B cell (primary cell): ENCODE measurements at regions not wholly inside any gene's neighbourhood (a gene's known extent, or its start where the extent isn't known, plus 50 kb on each side); places are given as distances from the start of the nearest gene placed in this dataset.

Experiments used
- ATAC-seq: fragments of 200-7000 bp; cut with Tn5 transposase; one replicate; pipeline ENCODE4 v1.10.0; 2021; ENCODE audit warnings: low read depth, mild to moderate bottlenecking, moderate number of reproducible peaks, moderate library complexity
- CTCF ChIA-PET: fragments of 350-600 bp; sonication (Branson Sonifier 250); formaldehyde crosslinking; loops from one replicate; lab custom pipeline; 2021; ENCODE audit warnings: antibody characterized with exemption, inconsistent platforms; lab: Charles Lee
- POLR2A ChIA-PET: fragments of 350-600 bp; sonication (Branson Sonifier 250); formaldehyde crosslinking; loops from one replicate; lab custom pipeline; 2021; ENCODE audit warnings: antibody characterized with exemption; lab: Charles Lee
- DNase-seq: peaks from one replicate; pipeline ENCODE4 v3.0.0; 2013
- H2AFZ ChIP-seq: 2 replicates; pipeline ENCODE4 v1.6.1; 2012; ENCODE audit warnings: mild to moderate bottlenecking, low read depth, low read length; ENCODE audit not compliant: insufficient read depth, poor library complexity, severe bottlenecking
- H3K27ac ChIP-seq, 2 donors: 1 replicate in 1 of 2; 2 replicates in 1 of 2; pipeline ENCODE4 v1.5.1; 2012 to 2013; ENCODE audit warnings: low read length in 2 of 2, mild to moderate bottlenecking in 2 of 2, moderate library complexity in 1 of 2
- H3K27me3 ChIP-seq, 4 experiments: fragments of 200-600 bp in 1 of 4; sonication (generic) in 1 of 4; replicated peaks in 1 of 4; 1 replicate in 2 of 4; 2 replicates in 2 of 4; pipeline versions ENCODE4 v1.6.1 to v1.7.0; 2013 to 2016; ENCODE audit warnings: low read length in 3 of 4, mild to moderate bottlenecking in 2 of 4, mixed read lengths in 1 of 4, moderate library complexity in 1 of 4; ENCODE audit not compliant: insufficient read depth in 4 of 4, control insufficient read depth in 3 of 4; ENCODE audit errors: control extremely low read depth in 1 of 4
- H3K36me3 ChIP-seq, 2 experiments: replicated peaks in 1 of 2; 1 replicate in 1 of 2; 2 replicates in 1 of 2; pipeline versions ENCODE4 v1.6.1 to v1.7.1; 2013; ENCODE audit warnings: low read length in 1 of 2; ENCODE audit not compliant: insufficient read depth in 2 of 2, control insufficient read depth in 1 of 2; ENCODE audit errors: control extremely low read depth in 1 of 2, extremely low read depth in 1 of 2
- H3K4me1 ChIP-seq, 2 donors: fragments of 200-600 bp in 1 of 2; sonication (generic) in 1 of 2; 1 replicate in 1 of 2; 2 replicates in 1 of 2; pipeline versions ENCODE4 v1.5.1 to v1.6.1; 2013 to 2017; ENCODE audit warnings: low read length in 2 of 2; ENCODE audit not compliant: control insufficient read depth in 2 of 2, insufficient read depth in 2 of 2
- H3K4me2 ChIP-seq: replicated peaks from 2 replicates; pipeline ENCODE3; 2012; ENCODE audit warnings: mild to moderate bottlenecking, low read depth, low read length; ENCODE audit not compliant: poor library complexity, severe bottlenecking
- H3K4me3 ChIP-seq, 5 experiments: fragments of 200-600 bp in 1 of 5; sonication (generic) in 1 of 5; 1 replicate in 3 of 5; 2 replicates in 2 of 5; pipeline versions ENCODE4 v1.5.1 to v1.7.0; 2011 to 2016; ENCODE audit warnings: low read length in 4 of 5, mild to moderate bottlenecking in 4 of 5, low read depth in 2 of 5, control low read depth in 1 of 5, moderate library complexity in 1 of 5; ENCODE audit not compliant: insufficient read depth in 1 of 5; ENCODE audit errors: control extremely low read depth in 1 of 5, extremely low read depth in 1 of 5
- H3K79me2 ChIP-seq: fragments of 200-600 bp; sonication (generic); one replicate; pipeline ENCODE4 v1.6.0; 2016; ENCODE audit warnings: low read length; ENCODE audit not compliant: control insufficient read depth, insufficient read depth
- H3K9ac ChIP-seq: fragments of 200-600 bp; sonication (generic); 2 replicates; pipeline ENCODE4 v1.6.1; 2017; ENCODE audit warnings: mild to moderate bottlenecking, low read length, moderate library complexity
- H3K9me3 ChIP-seq, 3 donors: one replicate each; pipeline versions ENCODE4 v1.6.1 to v1.7.1; 2013; ENCODE audit warnings: low read length in 2 of 3; ENCODE audit not compliant: control insufficient read depth in 2 of 3, insufficient read depth in 1 of 3; ENCODE audit errors: control extremely low read depth in 1 of 3
- H4K20me1 ChIP-seq: 2 replicates; pipeline ENCODE4 v1.6.0; 2012; ENCODE audit warnings: mild to moderate bottlenecking, low read length; ENCODE audit not compliant: insufficient read depth, control insufficient read depth, poor library complexity, severe bottlenecking
- H3K27ac Mint-ChIP-seq: one replicate; pipeline ENCODE4 v1.8.0; 2021; ENCODE audit warnings: mixed read lengths
- H3K27me3 Mint-ChIP-seq: one replicate; pipeline ENCODE4 v1.8.0; 2021; ENCODE audit warnings: mixed read lengths
- H3K4me1 Mint-ChIP-seq: one replicate; pipeline ENCODE4 v1.8.0; 2021; ENCODE audit warnings: mixed read lengths
- H3K4me3 Mint-ChIP-seq: one replicate; pipeline ENCODE4 v1.8.0; 2021; ENCODE audit warnings: mixed read lengths
- H3K9me3 Mint-ChIP-seq: one replicate; pipeline ENCODE4 v1.8.0; 2022; ENCODE audit warnings: mixed read lengths; ENCODE audit not compliant: insufficient read depth
- EZH2 ChIP-seq: IDR thresholded peaks from 2 replicates; pipeline ENCODE4 v1.6.1; 2012; ENCODE audit warnings: borderline replicate concordance, low read depth, mild to moderate bottlenecking, moderate library complexity, low read length; ENCODE audit not compliant: insufficient read depth, poor library complexity, severe bottlenecking
- WGBS: methylation state at CpG from one replicate; pipeline ENCODE4 v1.1.5; 2013; ENCODE audit warnings: missing lambda C conversion rate; ENCODE audit not compliant: insufficient coverage; 5-methylcytosine and 5-hydroxymethylcytosine counted together
- intact Hi-C: fragments of 100-400 bp; cut with micrococcal nuclease; formaldehyde crosslinking; loops from one replicate; pipeline ENCODE4 v1.10.0; 2022
- TF ChIP-seq, protein P1 (sequence below): fragments of 200-600 bp; IDR thresholded peaks from one replicate; pipeline ENCODE4 v1.8.0; 2022; ENCODE audit warnings: antibody characterized with exemption, mild to moderate bottlenecking

DNA sequence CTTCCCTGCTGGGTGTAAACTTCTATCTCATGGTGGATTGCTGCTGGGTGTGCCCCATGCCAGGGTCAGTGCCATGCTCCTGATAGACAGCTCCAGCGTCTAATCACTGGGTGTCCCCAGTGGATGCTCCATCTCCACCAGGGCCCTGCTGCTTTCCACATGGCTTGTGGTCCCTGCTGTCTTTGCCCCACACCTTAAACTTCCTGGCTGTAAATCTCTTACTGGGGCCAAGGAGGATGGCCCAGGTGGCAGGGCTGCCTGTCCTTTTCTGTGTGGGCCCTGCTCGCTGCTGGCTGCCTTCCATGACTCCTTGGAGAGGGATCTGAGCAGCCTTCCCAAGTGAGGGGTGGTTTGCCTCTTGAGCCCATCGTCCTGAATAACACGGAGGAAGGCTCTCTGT, 51.8 kb downstream of the RGS12 start:
- H3K4me1 ChIP-seq = peaks cover 0 to 4% of the 10 kb centered on the region in 2 donors
- no peak overlapping the region for H3K27ac Mint-ChIP-seq
- no peak overlapping the region for H3K4me2 ChIP-seq
- H2AFZ ChIP-seq = no peak overlapping the region
- H3K36me3 ChIP-seq = no peaks in the 10 kb centered on the region
- H4K20me1 ChIP-seq = no peaks in the 10 kb centered on the region
- H3K27me3 Mint-ChIP-seq = no peaks in the 10 kb centered on the region
- H3K4me1 Mint-ChIP-seq = peaks cover 7% of the 10 kb centered on the region
- H3K4me3 ChIP-seq = no peak overlapping the region
- TF ChIP-seq EZH2 = no peak
- TF ChIP-seq, protein P1, sequence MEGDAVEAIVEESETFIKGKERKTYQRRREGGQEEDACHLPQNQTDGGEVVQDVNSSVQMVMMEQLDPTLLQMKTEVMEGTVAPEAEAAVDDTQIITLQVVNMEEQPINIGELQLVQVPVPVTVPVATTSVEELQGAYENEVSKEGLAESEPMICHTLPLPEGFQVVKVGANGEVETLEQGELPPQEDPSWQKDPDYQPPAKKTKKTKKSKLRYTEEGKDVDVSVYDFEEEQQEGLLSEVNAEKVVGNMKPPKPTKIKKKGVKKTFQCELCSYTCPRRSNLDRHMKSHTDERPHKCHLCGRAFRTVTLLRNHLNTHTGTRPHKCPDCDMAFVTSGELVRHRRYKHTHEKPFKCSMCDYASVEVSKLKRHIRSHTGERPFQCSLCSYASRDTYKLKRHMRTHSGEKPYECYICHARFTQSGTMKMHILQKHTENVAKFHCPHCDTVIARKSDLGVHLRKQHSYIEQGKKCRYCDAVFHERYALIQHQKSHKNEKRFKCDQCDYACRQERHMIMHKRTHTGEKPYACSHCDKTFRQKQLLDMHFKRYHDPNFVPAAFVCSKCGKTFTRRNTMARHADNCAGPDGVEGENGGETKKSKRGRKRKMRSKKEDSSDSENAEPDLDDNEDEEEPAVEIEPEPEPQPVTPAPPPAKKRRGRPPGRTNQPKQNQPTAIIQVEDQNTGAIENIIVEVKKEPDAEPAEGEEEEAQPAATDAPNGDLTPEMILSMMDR = no peak
- no peak overlapping the region for H3K27ac ChIP-seq
- no peaks in the 10 kb centered on the region for H3K9me3 Mint-ChIP-seq
- no peaks in the 10 kb centered on the region for H3K79me2 ChIP-seq
- DNase-seq (no peak), ATAC-seq (no peak)
- H3K9me3 ChIP-seq = no peaks in the 10 kb centered on the region
- H3K4me3 Mint-ChIP-seq = no peak overlapping the region
- no peaks in the 10 kb centered on the region for H3K27me3 ChIP-seq
- H3K9ac ChIP-seq = no peak overlapping the region
- WGBS = 94% methylated on average over 4 of the region's 4 CpGs
- CTCF ChIA-PET = interaction anchor here (1.4 to 4.0 kb wide), 4 partner anchors 90 to 536 kb away, joined by 4 to 57 read pairs (median 32); partner anchors contain the start of gene HGFAC
- intact Hi-C loops = no loop called here
- POLR2A ChIA-PET = no interaction called here

- Histone ChIP-seq H3K27ac (no peak overlapping the region), H3K27me3 (no peaks in the 10 kb centered on the region), H3K36me3 (no peaks in the 10 kb centered on the region), H3K9ac (no peak overlapping the region), H3K4me1 (peaks cover 0 to 4% of the 10 kb centered on the region in 2 donors), H4K20me1 (no peaks in the 10 kb centered on the region), H2AFZ (no peak overlapping the region), H3K4me3 (no peak overlapping the region), H3K9me3 (no peaks in the 10 kb centered on the region), H3K4me2 (no peak overlapping the region), H3K79me2 (no peaks in the 10 kb centered on the region)
- no peak for DNase-seq
- ChIA-PET POLR2A (interaction anchor here (0.7 kb wide), 1 partner anchor 85 kb away, joined by 3 read pairs; no protein-coding TSS in a partner anchor), CTCF (interaction anchor here (0.9 to 4.0 kb wide), 9 partner anchors 11 to 597 kb away, joined by 3 to 57 read pairs (median 15); partner anchors contain the start of gene HGFAC)
- 100% methylated on average over 2 of the region's 5 CpGs for WGBS
- TF ChIP-seq, protein P1 = no peak
- no peak for TF ChIP-seq EZH2
- Mint-ChIP-seq H3K4me3 (no peak overlapping the region), H3K4me1 (peaks cover 7% of the 10 kb centered on the region), H3K9me3 (no peaks in the 10 kb centered on the region), H3K27ac (no peak overlapping the region), H3K27me3 (no peaks in the 10 kb centered on the region)
- intact Hi-C loops = no loop called here
- no peak for ATAC-seq
Measured at GRCh38 chr4:3345384-3345783, 52.6 kb downstream of the RGS12 start.
